KBM-7 (cell line): ENCODE measurements at regions not wholly inside any gene's neighbourhood (a gene's known extent, or its start where the extent isn't known, plus 50 kb on each side); places are given as distances from the start of the nearest gene placed in this dataset.
"Not testable (repeated sequence)": the region's sequence is repeated elsewhere in the genome, so short reads cannot be mapped to it uniquely, and the experiment has no call there.

Experiments used
- DNase-seq: peaks from one replicate; pipeline ENCODE4 v3.0.0-alpha.2; 2015
- in situ Hi-C: fragments of 300-500 bp; cut with MboI; formaldehyde crosslinking; loops from 2 replicates; pipeline ENCODE4 v1.14.3; 2020; ENCODE audit warnings: low sequenced_read_pairs, low pct_unique_long_range_greater_than_20kb, mixed read lengths

- DNase-seq: no peak
- in situ Hi-C loops: no loop called here
Measured at GRCh38 chr15:45857291-45857690, 222.5 kb downstream of the SQOR start.

GRCh38 chr15:45858491-45858890 lies 223.7 kb downstream of the SQOR start:
- no peak for DNase-seq
- in situ Hi-C loops: no loop called here

DNA sequence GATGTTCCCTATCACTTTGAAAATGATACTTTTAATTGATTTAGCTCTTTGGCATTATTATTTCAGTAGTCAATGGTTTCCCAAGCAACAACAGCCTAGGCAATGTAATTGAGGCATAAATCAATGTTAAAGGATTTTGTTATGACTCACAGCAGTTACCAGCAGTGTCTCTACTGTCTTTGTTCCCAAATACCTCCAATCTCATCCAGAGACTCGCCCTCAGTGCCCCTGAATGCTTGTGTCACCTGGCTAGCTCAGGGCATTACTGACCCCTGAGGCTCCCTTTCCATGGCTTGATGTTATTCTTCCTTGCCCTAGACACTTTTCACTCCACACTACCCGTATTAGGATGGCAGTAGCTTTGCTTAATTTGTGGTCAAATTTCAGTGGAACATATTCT lies 227.2 kb downstream of the SQOR start:
- DNase-seq: no peak
- in situ Hi-C loops: no loop called here

DNA sequence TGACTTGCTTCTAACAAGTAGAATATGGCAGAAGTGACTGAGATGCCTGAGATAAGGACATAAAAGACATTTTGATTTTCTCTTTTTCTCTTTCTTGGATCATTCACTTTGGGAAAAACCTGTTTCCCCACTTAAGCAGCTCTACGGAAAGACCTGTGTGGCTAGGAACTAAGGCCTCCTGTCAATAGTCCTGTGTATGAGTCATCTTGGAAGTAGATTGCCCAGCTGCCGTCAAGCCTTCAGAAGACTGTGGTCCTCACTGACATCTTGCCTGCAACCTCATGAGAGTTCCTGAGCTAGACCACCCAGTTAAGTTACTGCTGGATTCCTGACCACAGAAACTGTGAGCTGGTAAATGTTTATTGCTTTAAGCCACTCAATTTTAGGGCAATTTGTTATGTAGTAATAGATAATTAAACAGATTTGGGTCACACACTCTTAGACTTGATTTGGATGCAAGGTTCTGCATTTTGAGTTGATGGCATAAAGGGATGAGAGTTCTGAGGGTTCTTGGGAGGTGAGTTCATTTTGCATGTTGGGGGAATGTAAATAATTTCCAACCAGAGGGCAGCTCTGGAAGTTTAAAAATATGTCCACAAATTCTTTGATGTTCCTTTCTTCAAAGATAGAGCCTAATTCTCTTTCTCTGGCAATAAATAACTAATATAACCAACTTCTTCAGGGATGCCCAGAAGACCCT lies 229.2 kb downstream of the SQOR start:
- in situ Hi-C loops: no loop called here
- no peak for DNase-seq

- in situ Hi-C loops: no loop called here
- DNase-seq: no peak
Measured at GRCh38 chr15:45866616-45867015, 231.8 kb downstream of the SQOR start.

GRCh38 chr15:45867281-45867680 lies 232.5 kb downstream of the SQOR start:
- DNase-seq: no peak
- in situ Hi-C loops: no loop called here

DNA sequence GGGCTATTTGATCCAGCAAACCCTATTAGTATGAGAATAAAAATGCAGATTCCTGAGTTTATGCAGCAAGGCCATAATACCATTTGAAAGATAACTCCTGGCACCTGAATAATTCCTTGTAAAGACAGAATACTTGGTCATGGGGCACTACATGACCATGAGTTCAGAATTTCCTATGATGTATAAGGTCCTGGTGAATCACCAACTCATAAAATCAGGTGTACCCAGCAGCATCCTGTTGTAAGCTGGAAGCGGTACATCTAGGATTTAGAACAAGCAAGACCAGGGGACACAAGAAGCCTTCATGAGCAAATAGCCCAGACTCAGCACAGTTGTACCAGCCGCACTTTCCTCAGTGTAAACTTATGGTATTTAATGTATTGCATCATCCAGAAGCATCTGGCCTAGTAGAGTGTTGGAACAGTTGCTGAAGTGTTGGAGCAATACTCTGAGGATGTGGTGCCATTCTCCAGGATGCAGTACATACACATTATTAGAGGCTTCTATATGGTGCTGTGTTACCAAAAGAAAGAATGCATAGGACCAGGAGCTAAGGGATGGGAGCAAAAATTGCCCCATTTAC lies 233.4 kb downstream of the SQOR start:
- DNase-seq: no peak
- in situ Hi-C loops: no loop called here

- DNase-seq: peak; percentile 83
- in situ Hi-C loops: no loop called here
Measured at GRCh38 chr15:45869034-45869668, 234.3 kb downstream of the SQOR start.

DNA sequence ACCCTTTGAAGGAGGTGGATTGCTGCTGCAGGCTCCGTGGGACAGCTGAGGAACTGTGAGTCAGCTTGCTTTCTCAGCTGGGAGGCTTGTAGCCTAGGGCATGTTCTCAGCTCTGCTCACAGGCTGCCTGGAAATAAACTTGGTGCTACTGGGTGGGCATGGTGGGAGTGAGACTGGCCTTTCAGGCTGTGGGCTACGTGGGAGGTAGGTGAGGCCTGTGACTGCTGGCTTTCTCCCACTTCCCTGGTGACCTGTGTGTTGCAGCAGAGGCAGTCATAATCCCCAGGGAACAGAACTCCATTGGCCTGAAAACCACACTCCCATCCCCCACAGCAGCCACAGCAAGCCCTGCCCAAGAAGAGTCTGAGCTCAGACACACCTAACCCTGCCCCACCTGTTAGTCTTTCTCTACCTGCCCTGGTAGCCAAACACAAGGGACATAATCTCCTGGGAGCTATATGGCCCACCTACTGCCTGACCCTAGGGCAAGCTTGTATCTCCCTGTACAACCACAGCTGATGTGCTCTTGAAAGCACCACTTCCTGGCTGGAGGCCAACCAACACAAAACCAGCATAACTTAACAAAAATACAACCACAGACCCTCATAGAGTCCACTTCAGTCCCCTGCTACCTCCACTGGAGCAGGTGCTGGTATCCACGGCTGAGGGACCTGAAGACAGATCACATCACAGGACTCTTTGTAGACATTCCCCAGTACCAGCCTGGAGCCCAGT lies 236.5 kb downstream of the SQOR start:
- no peak for DNase-seq
- in situ Hi-C loops: no loop called here

- in situ Hi-C loops: no loop called here
Measured at GRCh38 chr15:45873781-45874180, 239.0 kb downstream of the SQOR start.

DNA sequence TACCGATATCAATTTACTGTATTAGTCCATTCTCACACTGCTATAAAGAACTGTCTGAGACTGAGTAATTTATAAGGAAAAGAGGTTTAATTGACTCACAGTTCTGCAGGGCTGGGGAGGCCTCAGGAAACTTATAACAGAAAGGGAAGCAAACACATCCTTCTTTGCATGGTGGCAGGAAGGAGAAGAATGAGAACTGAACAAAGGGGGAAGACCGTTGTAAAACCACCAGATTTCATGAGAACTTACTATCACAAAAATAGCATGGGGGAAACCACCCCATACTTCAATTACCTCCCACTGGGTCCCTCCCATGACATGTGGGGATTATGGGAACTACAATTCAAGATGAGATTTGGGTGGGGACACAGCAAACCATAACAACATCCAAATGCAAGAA lies 239.7 kb downstream of the SQOR start:
- in situ Hi-C loops: not testable (repeated sequence)
- peak; percentile 46 for DNase-seq

More at GRCh38 chr15:45873781-45874180, 239.0 kb downstream of the SQOR start:
- DNase-seq: no peak

GRCh38 chr15:45884289-45884688 lies 249.5 kb downstream of the SQOR start:
- no peak for DNase-seq
- in situ Hi-C loops: no loop called here

DNA sequence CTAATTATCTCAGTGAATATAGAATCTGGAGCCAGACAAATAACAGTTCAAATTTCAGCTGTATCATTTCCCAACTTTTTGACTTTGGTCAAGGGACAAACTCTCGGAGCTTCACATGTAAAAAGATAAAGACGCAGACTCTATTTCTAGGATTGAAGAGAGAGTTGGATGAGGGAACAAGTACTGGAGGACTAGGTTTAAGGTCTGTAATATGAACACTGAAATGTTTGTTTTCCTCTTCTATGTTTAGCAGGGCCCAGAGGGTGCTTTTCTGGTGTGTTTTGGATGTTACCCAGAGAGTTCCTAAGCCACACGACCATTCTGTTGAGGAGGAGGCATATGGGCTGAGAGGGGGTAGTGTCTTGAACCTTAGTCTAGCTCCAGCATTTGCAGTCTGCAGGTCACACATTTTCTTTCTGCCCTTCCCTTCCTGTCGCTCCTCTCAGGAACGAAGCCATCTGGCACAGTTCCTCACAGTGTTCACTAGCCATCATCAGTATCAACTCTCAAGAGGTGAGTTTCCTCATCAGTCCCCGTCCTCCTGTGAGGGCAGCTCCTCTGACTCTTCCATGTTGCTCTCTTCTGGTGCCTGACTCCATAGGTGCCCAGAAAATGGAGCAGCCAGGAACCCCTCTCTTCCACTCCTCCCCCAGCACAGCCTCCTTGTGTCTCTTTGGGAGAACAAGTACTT lies 250.1 kb downstream of the SQOR start:
- no peak for DNase-seq
- in situ Hi-C loops: no loop called here

DNA sequence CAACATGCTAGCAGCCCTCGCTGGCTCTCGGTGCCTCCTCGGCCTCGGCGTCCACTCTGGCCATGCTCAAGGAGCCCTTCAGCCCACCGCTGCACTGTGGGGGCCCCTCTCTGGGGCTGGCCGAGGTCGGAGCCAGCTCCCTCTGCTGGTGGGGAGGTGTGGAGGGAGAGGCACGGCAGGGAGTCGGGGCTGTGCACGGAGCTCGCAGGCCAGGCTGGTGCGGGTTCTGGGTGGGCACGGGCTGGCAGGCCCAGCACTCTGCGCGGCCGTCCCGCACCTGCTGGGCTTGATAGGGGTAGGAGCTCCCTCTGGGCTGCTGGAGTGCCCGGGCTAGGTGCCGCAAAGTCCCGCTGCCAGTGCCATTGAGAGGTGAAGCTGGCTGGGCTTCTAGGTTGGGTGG lies 251.0 kb downstream of the SQOR start:
- DNase-seq: no peak
- in situ Hi-C loops: no loop called here

- DNase-seq: no peak
- in situ Hi-C loops: no loop called here
Measured at GRCh38 chr15:45891766-45892165, 256.9 kb downstream of the SQOR start.

DNA sequence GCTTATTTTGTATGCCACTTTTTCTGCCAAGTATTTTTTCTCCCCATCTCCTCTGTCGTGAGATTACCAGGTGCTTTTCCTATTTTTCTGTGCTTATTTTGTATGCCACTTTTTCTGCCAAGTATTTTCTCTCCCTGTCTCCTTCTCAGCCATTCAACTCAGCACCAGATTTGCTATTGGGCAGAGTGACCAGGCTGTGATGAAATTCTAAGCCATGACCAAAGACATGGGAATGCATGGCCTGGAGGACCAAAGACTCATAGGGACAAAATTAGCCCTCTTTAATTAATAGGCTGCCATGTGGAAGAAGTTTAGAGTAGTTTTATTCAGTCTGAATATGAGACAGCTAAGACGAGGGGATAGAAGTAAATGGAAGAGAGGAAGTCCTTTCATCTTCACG lies 257.4 kb downstream of the SQOR start:
- DNase-seq: no peak
- in situ Hi-C loops: no loop called here

GRCh38 chr15:45903283-45903682 lies 268.5 kb downstream of the SQOR start:
- DNase-seq: no peak
- in situ Hi-C loops: no loop called here

DNA sequence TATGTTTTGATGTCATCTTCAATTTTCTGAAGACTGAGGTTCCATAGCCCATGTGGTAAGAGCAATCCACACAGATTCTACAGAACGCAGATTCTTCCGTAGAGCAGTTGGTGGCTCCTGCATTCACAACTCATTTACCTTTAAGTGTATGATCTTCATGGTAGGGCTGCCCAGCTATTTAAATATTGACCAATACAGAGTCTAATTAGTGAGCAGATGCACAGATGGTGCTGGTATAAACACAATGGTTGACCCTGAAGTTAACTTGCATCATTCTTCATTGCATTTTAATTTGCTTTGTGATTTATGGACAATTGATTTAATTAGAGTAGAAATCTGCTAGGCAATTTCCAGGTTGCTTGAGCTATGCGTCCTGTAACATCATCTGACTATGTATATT lies 269.2 kb downstream of the SQOR start:
- DNase-seq: no peak
- in situ Hi-C loops: no loop called here

- in situ Hi-C loops: no loop called here
- DNase-seq: no peak
Measured at GRCh38 chr15:45906230-45906629, 271.4 kb downstream of the SQOR start.

DNA sequence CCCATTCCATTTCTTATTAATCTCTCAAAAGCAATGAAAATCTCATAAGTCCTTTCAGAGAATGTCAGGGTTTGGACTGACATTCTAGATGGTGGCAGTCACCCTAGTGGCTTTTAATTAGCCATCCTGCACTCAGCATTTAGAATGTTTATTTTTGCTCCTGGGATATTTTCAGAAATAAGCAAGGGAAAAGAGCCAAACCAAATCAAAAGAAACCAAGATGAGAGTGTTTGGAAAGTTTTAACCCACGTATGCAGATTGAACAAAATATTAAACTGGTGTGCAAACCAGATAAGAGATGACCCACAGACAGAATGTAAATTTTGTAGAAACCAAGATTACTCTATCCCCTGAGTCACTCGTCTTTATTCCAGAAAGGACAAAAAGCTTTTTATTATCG lies 275.8 kb downstream of the SQOR start:
- in situ Hi-C loops: no loop called here
- no peak for DNase-seq
